ENCODE measurements at regions not wholly inside any gene's neighbourhood (a gene's known extent, or its start where the extent isn't known, plus 50 kb on each side); places are given as distances from the start of the nearest gene placed in this dataset.
"Not testable (repeated sequence)": the region's sequence is repeated elsewhere in the genome, so short reads cannot be mapped to it uniquely, and the experiment has no call there.

DNA sequence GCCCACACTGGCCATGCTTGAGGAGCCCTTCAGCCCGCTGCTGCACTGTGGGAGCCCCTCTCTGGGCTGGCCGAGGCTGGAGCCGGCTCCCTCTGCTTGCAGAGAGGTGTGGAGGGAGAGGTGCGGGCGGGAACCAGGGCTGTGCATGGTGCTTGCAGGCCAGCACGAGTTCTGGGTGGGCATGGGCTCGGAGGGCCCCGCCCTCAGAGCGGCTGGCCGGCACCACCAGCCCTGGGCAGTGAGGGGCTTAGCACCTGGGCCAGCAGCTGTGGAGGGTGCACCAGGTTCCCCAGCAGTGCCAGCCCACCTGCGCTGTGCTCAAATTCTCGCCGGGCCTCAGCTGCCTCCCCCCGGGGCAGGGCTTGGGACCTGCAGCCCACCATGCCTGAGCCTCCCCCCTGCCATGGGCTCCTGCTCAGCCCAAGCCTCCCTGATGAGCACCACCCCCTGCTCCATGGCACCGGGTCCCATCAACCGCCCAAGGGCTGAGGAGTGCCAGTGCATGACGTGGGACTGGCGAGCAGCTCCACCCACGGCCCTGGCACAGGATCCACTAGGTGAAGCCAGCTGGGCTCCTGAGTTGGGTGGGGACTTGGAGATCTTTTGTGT lies 665.9 kb upstream of the ZNF385D start:
- TF ChIP-seq POLR2A, POLR2AphosphoS5 (IDR thresholded peaks at IDR 0.05): not testable (repeated sequence)
- TF ChIP-seq, protein P1, sequence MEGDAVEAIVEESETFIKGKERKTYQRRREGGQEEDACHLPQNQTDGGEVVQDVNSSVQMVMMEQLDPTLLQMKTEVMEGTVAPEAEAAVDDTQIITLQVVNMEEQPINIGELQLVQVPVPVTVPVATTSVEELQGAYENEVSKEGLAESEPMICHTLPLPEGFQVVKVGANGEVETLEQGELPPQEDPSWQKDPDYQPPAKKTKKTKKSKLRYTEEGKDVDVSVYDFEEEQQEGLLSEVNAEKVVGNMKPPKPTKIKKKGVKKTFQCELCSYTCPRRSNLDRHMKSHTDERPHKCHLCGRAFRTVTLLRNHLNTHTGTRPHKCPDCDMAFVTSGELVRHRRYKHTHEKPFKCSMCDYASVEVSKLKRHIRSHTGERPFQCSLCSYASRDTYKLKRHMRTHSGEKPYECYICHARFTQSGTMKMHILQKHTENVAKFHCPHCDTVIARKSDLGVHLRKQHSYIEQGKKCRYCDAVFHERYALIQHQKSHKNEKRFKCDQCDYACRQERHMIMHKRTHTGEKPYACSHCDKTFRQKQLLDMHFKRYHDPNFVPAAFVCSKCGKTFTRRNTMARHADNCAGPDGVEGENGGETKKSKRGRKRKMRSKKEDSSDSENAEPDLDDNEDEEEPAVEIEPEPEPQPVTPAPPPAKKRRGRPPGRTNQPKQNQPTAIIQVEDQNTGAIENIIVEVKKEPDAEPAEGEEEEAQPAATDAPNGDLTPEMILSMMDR (IDR thresholded peaks at IDR 0.05): not testable (repeated sequence)
